Renal cortex interstitium (tissue), 11 donors: ENCODE measurements at regions not wholly inside any gene's neighbourhood (a gene's known extent, or its start where the extent isn't known, plus 50 kb on each side); places are given as distances from the start of the nearest gene placed in this dataset.
A peak's percentile ranks its signal among the peaks of the same experiment; 100 is the strongest.

Experiments
- DNase-seq, 11 donors: peaks; one replicate each; pipeline ENCODE4 v3.0.0-alpha.2; 2013; ENCODE audit warnings: low read depth in 9 of 11, low spot score in 4 of 11; ENCODE audit errors: extremely low read depth in 1 of 11

- DNase-seq = no peak
Measured at GRCh38 chr13:50585674-50586413, 257.6 kb downstream of the DLEU7 start.

- no peak for DNase-seq
Measured at GRCh38 chr13:50586414-50587083, 256.9 kb downstream of the DLEU7 start.

GRCh38 chr13:50587115-50587514, 256.4 kb downstream of the DLEU7 start:
- no peak for DNase-seq

- no peak for DNase-seq
Measured at GRCh38 chr13:50587645-50588373, 255.7 kb downstream of the DLEU7 start.

GRCh38 chr13:50588491-50589130, 254.9 kb downstream of the DLEU7 start:
- no peak for DNase-seq

- DNase-seq = no peak
Measured at GRCh38 chr13:50589139-50589538, 254.4 kb downstream of the DLEU7 start.

- DNase-seq = no peak
Measured at GRCh38 chr13:50589651-50590054, 253.8 kb downstream of the DLEU7 start.

GRCh38 chr13:50592412-50593155, 250.9 kb downstream of the DLEU7 start:
- DNase-seq = no peak

- DNase-seq = no peak
Measured at GRCh38 chr13:50593207-50593606, 250.3 kb downstream of the DLEU7 start.

- no peak for DNase-seq
Measured at GRCh38 chr13:50594276-50595051, 249.0 kb downstream of the DLEU7 start.

GRCh38 chr13:50595196-50595595, 248.3 kb downstream of the DLEU7 start:
- no peak for DNase-seq

GRCh38 chr13:50596156-50596555, 247.3 kb downstream of the DLEU7 start:
- no peak for DNase-seq

- no peak for DNase-seq
Measured at GRCh38 chr13:50596776-50597203, 246.7 kb downstream of the DLEU7 start.

GRCh38 chr13:50598338-50598737, 245.2 kb downstream of the DLEU7 start:
- DNase-seq = peak in 2 of 11 donors; percentile 54 to 60

- DNase-seq = no peak
Measured at GRCh38 chr13:50599046-50599445, 244.4 kb downstream of the DLEU7 start.

- no peak for DNase-seq
Measured at GRCh38 chr13:50599927-50600326, 243.6 kb downstream of the DLEU7 start.

GRCh38 chr13:50608370-50608769, 235.1 kb downstream of the DLEU7 start:
- DNase-seq = no peak

GRCh38 chr13:50609011-50609410, 234.5 kb downstream of the DLEU7 start:
- DNase-seq = no peak
